SK-N-MC (cell line): ENCODE measurements at regions not wholly inside any gene's neighbourhood (a gene's known extent, or its start where the extent isn't known, plus 50 kb on each side); places are given as distances from the start of the nearest gene placed in this dataset.
"Not testable (repeated sequence)": the region's sequence is repeated elsewhere in the genome, so short reads cannot be mapped to it uniquely, and the experiment has no call there.

Experiments
- DNase-seq: peaks from one replicate; pipeline ENCODE4 v3.0.0-alpha.2; 2011; ENCODE audit warnings: low read depth, low spot score
- H3K27ac ChIP-seq: fragments of 200-600 bp; sonication (generic); 2 replicates; pipeline ENCODE4 v1.5.1; 2016; ENCODE audit warnings: mixed run types
- H3K36me3 ChIP-seq: fragments of 200-600 bp; sonication (generic); 2 replicates; pipeline ENCODE4 v1.6.1; 2017; ENCODE audit warnings: antibody characterized with exemption, low read length, mixed read lengths; ENCODE audit not compliant: insufficient read depth
- H3K4me3 ChIP-seq: fragments of 200-600 bp; sonication (generic); 2 replicates; pipeline ENCODE4 v1.5.1; 2016
- H3K9ac ChIP-seq: fragments of 200-600 bp; sonication (generic); 2 replicates; pipeline ENCODE4 v1.8.0; 2017; ENCODE audit warnings: mixed run types, mixed read lengths; ENCODE audit not compliant: insufficient read length
- H3K9me3 ChIP-seq: fragments of 200-600 bp; sonication (generic); 2 replicates; pipeline ENCODE4 v1.6.1; 2017; ENCODE audit warnings: low read depth, mild to moderate bottlenecking, antibody characterized with exemption, low read length, moderate library complexity, mixed read lengths
- EZH2 ChIP-seq: fragments of 200-600 bp; sonication (generic); IDR thresholded peaks from one replicate; pipeline ENCODE4 v1.6.1; 2017; ENCODE audit warnings: antibody characterized with exemption
- FOXP2 ChIP-seq: optimal IDR thresholded peaks from 2 replicates; pipeline ENCODE3; 2011; ENCODE audit warnings: mild to moderate bottlenecking, moderate library complexity; ENCODE audit not compliant: insufficient read depth; ENCODE audit errors: extremely low read length, control extremely low read depth
- POLR2AphosphoS5 ChIP-seq: IDR thresholded peaks from 2 replicates; pipeline ENCODE4 v1.6.1; 2012; ENCODE audit warnings: mild to moderate bottlenecking, low read depth, low read length, borderline replicate concordance

DNA sequence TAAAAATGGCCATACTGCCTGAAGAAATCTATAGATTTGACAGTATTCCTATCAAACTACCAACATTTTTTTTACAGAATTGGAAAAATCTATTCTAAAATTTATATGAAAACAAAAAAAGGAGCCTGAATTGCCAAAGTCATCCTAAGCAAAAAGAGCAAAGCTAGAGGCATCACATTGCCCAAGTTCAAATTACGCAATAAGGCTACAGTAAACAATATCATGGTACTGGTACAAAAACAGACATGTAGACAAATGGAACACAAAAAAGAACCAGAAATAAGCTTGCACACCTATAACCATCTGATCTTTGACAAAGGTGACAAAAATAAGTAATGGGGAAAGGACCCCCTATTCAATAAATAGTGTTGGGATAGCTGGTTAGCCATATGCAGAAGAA, 50.2 kb upstream of the THSD7B start:
- no peak for DNase-seq
- TF ChIP-seq POLR2AphosphoS5: no peak
- TF ChIP-seq EZH2: no peak
- TF ChIP-seq FOXP2: no peak
- Histone ChIP-seq H3K9me3 (no peaks in the 10 kb centered on the region), H3K36me3 (no peaks in the 10 kb centered on the region), H3K9ac (no peak overlapping the region), H3K27ac (no peak overlapping the region), H3K4me3 (no peak overlapping the region)

DNA sequence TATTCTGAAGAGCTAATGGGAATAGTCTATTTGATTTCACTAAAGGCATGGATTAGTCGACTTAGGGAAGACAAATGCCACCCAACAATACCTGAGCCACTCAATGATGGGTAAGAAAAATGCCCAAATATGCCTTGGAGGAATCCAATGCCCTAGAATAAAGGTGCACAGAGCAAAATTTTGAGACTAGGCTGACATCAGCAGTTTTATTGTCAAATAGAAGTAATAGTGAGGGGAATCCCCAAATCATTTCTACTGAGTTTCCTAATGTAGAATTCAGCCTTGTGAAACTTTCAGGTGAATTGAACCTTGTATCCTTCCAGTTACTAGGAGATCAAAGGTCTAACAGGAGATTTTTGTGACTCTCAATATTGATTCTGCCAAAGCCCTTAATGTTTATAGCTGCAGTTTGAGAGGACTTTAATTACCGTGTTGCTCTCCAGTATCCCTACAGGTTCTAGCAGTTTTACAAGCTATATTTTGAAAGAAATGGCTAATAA, 50.8 kb upstream of the THSD7B start:
- H3K9me3 ChIP-seq: no peaks in the 10 kb centered on the region
- TF ChIP-seq EZH2 (no peak), POLR2AphosphoS5 (no peak), FOXP2 (no peak)
- no peaks in the 10 kb centered on the region for H3K36me3 ChIP-seq
- no peak overlapping the region for H3K4me3 ChIP-seq
- H3K9ac ChIP-seq: no peak overlapping the region
- H3K27ac ChIP-seq: no peak overlapping the region
- DNase-seq: no peak

DNA sequence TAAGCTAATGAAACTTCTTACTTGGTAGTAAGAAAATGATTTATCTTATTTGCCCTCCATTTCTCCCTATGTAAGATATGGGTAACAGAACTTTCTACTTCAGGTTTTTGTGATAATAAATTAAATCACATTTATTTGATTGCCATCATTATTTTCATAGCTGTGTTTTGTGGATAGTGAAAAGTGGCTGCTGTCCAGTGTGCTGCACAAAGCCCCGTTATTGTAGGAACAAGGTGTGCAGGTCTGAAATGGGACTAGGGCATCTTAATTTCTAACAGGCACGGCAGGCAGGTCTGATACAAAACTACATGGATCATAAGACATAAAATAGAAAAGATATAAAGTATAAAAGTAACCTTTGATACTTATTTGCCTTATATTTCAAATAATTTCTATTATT, 51.6 kb upstream of the THSD7B start:
- TF ChIP-seq POLR2AphosphoS5: no peak
- no peak for TF ChIP-seq FOXP2
- no peak for TF ChIP-seq EZH2
- Histone ChIP-seq H3K27ac (no peak overlapping the region), H3K4me3 (no peak overlapping the region), H3K36me3 (no peaks in the 10 kb centered on the region), H3K9ac (no peak overlapping the region), H3K9me3 (no peaks in the 10 kb centered on the region)
- no peak for DNase-seq

DNA sequence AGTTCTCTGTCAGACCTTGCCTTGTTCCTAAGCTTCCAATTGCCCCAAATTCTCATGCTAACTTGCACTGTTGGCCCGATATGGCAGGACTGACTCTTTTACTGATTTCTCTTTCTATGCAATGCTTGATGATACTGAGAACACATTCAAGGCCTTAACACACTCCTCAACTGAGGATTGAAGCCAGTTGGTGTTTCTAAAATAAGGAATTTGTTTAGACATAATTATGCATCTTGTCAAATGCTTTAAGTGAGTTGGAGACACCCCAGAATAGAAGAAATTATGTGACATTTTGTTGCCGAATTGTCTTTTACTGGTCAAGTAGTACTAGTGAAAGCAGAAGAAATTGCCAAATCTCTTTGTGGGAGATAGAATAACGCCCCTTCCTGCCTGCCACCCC, 60.0 kb upstream of the THSD7B start:
- no peak overlapping the region for H3K9ac ChIP-seq
- no peaks in the 10 kb centered on the region for H3K9me3 ChIP-seq
- TF ChIP-seq POLR2AphosphoS5: no peak
- no peak for TF ChIP-seq FOXP2
- no peak for DNase-seq
- no peak overlapping the region for H3K27ac ChIP-seq
- no peaks in the 10 kb centered on the region for H3K36me3 ChIP-seq
- H3K4me3 ChIP-seq: no peak overlapping the region

DNA sequence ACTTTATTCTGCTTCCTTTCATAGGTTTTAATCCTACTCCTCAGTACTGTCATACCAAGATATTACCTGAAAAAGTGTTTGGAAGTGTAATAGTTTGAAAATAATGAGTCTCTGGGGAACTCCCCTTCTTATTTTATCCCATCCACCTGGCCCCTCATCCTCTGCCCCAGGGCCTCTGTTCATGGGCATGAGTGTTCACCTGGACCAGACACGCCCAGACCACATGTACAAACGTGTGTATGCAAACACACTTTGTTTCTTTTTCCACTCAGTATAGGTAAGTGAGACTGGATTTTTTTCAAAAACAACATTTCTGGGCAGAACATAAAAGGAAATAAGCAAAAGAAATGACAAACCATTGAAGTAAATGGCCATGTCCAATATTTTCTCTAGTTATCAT, 62.1 kb upstream of the THSD7B start:
- no peak for DNase-seq
- Histone ChIP-seq H3K9ac (no peak overlapping the region), H3K4me3 (no peak overlapping the region), H3K9me3 (no peaks in the 10 kb centered on the region), H3K36me3 (no peaks in the 10 kb centered on the region), H3K27ac (no peak overlapping the region)
- TF ChIP-seq EZH2 (no peak), FOXP2 (no peak), POLR2AphosphoS5 (no peak)

DNA sequence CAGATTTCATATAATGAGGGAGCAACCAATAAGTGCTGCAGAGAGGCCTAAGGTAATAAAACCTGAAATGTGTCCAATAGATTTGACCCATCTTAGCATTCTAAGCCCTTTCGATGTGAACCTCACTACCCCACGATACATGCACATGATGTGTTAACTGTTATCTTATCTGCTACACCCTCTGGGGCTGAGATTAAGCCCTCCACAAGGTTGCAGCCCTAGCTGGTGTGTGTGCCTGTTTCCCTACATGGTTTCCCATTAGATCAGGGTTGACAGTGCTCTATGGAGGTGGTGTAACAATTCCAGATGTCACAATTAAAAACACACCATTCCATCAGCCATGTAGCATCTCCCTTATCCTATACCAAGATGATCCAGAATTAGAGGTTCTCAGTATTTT, 68.9 kb upstream of the THSD7B start:
- TF ChIP-seq FOXP2: no peak
- TF ChIP-seq POLR2AphosphoS5: no peak
- TF ChIP-seq EZH2: no peak
- no peak overlapping the region for H3K4me3 ChIP-seq
- no peak for DNase-seq
- no peak overlapping the region for H3K27ac ChIP-seq
- H3K9me3 ChIP-seq: no peaks in the 10 kb centered on the region
- H3K9ac ChIP-seq: no peak overlapping the region
- H3K36me3 ChIP-seq: no peaks in the 10 kb centered on the region

DNA sequence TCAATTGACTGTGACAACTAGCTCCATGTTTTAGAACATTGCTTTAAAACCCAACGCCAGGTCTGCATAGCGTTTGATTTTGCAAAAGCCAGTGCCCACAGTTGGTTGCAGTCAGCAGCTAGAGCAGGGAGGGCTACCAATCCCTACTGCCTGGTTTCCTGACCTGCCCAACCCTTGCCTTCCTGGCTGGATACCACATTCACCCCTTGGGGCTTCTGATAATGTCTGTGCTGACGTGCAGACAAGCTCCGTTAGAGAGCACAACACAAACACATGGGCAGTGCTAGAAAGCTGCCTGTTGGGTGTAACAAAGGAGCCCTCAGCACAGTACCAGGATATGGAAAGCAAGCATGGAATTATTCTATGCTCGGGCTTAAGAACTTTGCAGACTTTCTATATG, 71.4 kb upstream of the THSD7B start:
- H3K27ac ChIP-seq: no peak overlapping the region
- H3K4me3 ChIP-seq: no peak overlapping the region
- TF ChIP-seq EZH2 (no peak), POLR2AphosphoS5 (no peak), FOXP2 (no peak)
- no peak for DNase-seq
- no peaks in the 10 kb centered on the region for H3K9me3 ChIP-seq
- no peaks in the 10 kb centered on the region for H3K36me3 ChIP-seq
- no peak overlapping the region for H3K9ac ChIP-seq

DNA sequence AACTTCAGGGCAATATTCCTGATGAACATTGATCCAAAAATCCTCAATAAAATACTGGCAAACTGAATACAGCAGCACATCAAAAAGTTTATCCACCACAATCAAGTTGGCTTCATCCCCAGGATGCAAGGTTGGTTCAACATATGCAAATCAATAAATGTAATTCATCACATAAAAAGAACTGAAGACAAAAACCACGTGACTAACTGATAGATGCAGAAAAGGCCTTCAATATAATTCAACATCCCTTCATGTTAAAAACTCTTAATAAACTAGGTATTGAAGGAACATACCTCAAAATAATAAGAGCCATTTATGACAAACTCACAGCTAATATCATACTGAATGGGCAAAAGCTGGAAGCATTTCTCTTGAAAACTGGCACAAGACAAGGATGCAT, 85.3 kb upstream of the THSD7B start:
- not testable (repeated sequence) for H3K9me3 ChIP-seq, H3K4me3 ChIP-seq, H3K36me3 ChIP-seq, H3K9ac ChIP-seq, H3K27ac ChIP-seq, DNase-seq

DNA sequence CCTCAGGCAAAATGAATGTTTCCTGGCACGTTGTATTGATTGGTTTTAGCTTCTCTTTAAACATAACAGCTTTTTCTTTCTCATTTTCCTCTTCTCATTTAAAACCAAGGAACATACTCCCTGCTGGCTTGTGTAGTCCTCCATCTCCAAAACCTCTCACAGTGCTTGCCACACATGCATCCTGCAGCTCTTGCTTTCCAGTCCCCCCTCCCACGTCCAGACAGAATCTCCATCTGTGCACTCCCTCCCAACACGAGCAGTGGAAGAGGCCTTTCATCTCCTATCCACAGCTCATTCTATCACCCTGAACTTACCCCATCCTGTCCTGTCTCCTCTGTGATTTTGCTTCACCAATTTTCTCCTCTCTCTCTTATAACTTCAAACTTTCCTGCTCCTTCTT, 99.6 kb upstream of the THSD7B start:
- H3K9me3 ChIP-seq: no peaks in the 10 kb centered on the region
- no peak overlapping the region for H3K4me3 ChIP-seq
- H3K27ac ChIP-seq: no peak overlapping the region
- DNase-seq: no peak
- H3K9ac ChIP-seq: no peak overlapping the region
- H3K36me3 ChIP-seq: no peaks in the 10 kb centered on the region
- no peak for TF ChIP-seq FOXP2
- no peak for TF ChIP-seq EZH2
- no peak for TF ChIP-seq POLR2AphosphoS5
